GM12878 (cell line): ENCODE measurements at regions not wholly inside any gene's neighbourhood (a gene's known extent, or its start where the extent isn't known, plus 50 kb on each side); places are given as distances from the start of the nearest gene placed in this dataset.

ENCODE experiments used
- CREM ChIP-seq: IDR thresholded peaks from 2 replicates; pipeline ENCODE4 v1.6.1; 2014; ENCODE audit warnings: antibody characterized with exemption, low read depth
- EZH2 ChIP-seq: IDR thresholded peaks from 2 replicates; pipeline ENCODE4 v1.6.1; 2012; ENCODE audit warnings: low read depth, mild to moderate bottlenecking, control low read depth, inconsistent platforms, low read length, borderline replicate concordance; ENCODE audit not compliant: control insufficient read depth
- NBN ChIP-seq: fragments of 450-650 bp; IDR thresholded peaks from 2 replicates; pipeline ENCODE4 v1.6.1; 2016
- YBX1 ChIP-seq: fragments of 450-650 bp; IDR thresholded peaks from 2 replicates; pipeline ENCODE4 v1.6.1; 2016; ENCODE audit warnings: antibody characterized with exemption
- TF ChIP-seq, protein P1 (sequence below): fragments of 450-650 bp; IDR thresholded peaks from 2 replicates; pipeline ENCODE4 v1.6.1; 2017; ENCODE audit warnings: mild to moderate bottlenecking, moderate library complexity
- TF ChIP-seq, protein P2 (sequence below), 3 experiments: IDR thresholded peaks in 2 of 3; conservative IDR thresholded peaks in 1 of 3; 2 replicates each; pipeline ENCODE4 v1.5.1; 2011; ENCODE audit warnings: low read depth in 3 of 3, low read length in 3 of 3, mild to moderate bottlenecking in 3 of 3, control low read depth in 2 of 3, moderate library complexity in 2 of 3, inconsistent platforms in 1 of 3, mixed read lengths in 1 of 3; ENCODE audit not compliant: control insufficient read depth in 2 of 3, insufficient read depth in 1 of 3; ENCODE audit errors: extremely low read depth in 1 of 3
- TF ChIP-seq, protein P3 (sequence below): fragments of 450-650 bp; IDR thresholded peaks from 2 replicates; pipeline ENCODE4 v1.6.1; 2016; ENCODE audit warnings: mild to moderate bottlenecking
- TF ChIP-seq, protein P4 (sequence below): fragments of 450-650 bp; IDR thresholded peaks from 2 replicates; pipeline ENCODE4 v1.6.1; 2016; ENCODE audit warnings: mild to moderate bottlenecking
- TF ChIP-seq, protein P5 (sequence below): fragments of 450-650 bp; IDR thresholded peaks from 2 replicates; pipeline ENCODE4 v1.6.1; 2017; ENCODE audit warnings: mild to moderate bottlenecking
- TF ChIP-seq, protein P6 (sequence below): IDR thresholded peaks from 2 replicates; pipeline ENCODE4 v1.6.1; 2012; ENCODE audit warnings: low read depth, low read length, improper control_type of control experiment

DNA sequence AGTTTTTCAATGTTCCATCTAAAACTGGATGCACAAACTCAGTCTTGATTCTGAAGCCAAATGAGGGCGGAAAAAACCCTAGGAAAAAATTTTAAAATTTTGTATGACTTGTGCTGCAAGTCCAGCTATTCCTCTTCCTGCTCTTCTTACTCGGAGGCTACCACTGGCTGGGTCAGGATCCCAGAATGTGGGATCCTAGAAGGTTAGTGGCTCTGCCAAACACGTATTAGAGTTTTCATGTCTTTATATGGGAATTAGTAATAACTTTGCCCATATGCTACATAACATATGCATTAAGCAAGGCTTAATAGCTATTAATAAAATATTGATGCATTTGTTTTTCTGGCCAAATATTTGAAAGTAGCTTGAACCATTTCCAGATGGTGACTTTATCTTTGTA lies 458.3 kb downstream of the AGTPBP1 start:
- TF ChIP-seq, protein P1, sequence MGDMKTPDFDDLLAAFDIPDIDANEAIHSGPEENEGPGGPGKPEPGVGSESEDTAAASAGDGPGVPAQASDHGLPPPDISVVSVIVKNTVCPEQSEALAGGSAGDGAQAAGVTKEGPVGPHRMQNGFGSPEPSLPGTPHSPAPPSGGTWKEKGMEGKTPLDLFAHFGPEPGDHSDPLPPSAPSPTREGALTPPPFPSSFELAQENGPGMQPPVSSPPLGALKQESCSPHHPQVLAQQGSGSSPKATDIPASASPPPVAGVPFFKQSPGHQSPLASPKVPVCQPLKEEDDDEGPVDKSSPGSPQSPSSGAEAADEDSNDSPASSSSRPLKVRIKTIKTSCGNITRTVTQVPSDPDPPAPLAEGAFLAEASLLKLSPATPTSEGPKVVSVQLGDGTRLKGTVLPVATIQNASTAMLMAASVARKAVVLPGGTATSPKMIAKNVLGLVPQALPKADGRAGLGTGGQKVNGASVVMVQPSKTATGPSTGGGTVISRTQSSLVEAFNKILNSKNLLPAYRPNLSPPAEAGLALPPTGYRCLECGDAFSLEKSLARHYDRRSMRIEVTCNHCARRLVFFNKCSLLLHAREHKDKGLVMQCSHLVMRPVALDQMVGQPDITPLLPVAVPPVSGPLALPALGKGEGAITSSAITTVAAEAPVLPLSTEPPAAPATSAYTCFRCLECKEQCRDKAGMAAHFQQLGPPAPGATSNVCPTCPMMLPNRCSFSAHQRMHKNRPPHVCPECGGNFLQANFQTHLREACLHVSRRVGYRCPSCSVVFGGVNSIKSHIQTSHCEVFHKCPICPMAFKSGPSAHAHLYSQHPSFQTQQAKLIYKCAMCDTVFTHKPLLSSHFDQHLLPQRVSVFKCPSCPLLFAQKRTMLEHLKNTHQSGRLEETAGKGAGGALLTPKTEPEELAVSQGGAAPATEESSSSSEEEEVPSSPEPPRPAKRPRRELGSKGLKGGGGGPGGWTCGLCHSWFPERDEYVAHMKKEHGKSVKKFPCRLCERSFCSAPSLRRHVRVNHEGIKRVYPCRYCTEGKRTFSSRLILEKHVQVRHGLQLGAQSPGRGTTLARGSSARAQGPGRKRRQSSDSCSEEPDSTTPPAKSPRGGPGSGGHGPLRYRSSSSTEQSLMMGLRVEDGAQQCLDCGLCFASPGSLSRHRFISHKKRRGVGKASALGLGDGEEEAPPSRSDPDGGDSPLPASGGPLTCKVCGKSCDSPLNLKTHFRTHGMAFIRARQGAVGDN = no peak
- TF ChIP-seq, protein P2, sequence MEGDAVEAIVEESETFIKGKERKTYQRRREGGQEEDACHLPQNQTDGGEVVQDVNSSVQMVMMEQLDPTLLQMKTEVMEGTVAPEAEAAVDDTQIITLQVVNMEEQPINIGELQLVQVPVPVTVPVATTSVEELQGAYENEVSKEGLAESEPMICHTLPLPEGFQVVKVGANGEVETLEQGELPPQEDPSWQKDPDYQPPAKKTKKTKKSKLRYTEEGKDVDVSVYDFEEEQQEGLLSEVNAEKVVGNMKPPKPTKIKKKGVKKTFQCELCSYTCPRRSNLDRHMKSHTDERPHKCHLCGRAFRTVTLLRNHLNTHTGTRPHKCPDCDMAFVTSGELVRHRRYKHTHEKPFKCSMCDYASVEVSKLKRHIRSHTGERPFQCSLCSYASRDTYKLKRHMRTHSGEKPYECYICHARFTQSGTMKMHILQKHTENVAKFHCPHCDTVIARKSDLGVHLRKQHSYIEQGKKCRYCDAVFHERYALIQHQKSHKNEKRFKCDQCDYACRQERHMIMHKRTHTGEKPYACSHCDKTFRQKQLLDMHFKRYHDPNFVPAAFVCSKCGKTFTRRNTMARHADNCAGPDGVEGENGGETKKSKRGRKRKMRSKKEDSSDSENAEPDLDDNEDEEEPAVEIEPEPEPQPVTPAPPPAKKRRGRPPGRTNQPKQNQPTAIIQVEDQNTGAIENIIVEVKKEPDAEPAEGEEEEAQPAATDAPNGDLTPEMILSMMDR (IDR thresholded peaks at IDR 0.05 in 2 of 3, conservative IDR thresholded peaks at IDR 0.05 in 1 of 3; ENCODE audit: control insufficient read depth in 2 of 3, extremely low read depth in 1 of 3, insufficient read depth in 1 of 3, low read depth in 3 of 3, low read length in 3 of 3) = no peak
- TF ChIP-seq NBN (no peak), EZH2 (no peak), CREM (no peak), YBX1 (no peak)
- TF ChIP-seq, protein P3, sequence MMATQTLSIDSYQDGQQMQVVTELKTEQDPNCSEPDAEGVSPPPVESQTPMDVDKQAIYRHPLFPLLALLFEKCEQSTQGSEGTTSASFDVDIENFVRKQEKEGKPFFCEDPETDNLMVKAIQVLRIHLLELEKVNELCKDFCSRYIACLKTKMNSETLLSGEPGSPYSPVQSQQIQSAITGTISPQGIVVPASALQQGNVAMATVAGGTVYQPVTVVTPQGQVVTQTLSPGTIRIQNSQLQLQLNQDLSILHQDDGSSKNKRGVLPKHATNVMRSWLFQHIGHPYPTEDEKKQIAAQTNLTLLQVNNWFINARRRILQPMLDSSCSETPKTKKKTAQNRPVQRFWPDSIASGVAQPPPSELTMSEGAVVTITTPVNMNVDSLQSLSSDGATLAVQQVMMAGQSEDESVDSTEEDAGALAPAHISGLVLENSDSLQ = no peak
- TF ChIP-seq, protein P4, sequence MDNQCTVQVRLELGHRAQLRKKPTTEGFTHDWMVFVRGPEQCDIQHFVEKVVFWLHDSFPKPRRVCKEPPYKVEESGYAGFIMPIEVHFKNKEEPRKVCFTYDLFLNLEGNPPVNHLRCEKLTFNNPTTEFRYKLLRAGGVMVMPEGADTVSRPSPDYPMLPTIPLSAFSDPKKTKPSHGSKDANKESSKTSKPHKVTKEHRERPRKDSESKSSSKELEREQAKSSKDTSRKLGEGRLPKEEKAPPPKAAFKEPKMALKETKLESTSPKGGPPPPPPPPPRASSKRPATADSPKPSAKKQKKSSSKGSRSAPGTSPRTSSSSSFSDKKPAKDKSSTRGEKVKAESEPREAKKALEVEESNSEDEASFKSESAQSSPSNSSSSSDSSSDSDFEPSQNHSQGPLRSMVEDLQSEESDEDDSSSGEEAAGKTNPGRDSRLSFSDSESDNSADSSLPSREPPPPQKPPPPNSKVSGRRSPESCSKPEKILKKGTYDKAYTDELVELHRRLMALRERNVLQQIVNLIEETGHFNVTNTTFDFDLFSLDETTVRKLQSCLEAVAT = no peak
- TF ChIP-seq, protein P5, sequence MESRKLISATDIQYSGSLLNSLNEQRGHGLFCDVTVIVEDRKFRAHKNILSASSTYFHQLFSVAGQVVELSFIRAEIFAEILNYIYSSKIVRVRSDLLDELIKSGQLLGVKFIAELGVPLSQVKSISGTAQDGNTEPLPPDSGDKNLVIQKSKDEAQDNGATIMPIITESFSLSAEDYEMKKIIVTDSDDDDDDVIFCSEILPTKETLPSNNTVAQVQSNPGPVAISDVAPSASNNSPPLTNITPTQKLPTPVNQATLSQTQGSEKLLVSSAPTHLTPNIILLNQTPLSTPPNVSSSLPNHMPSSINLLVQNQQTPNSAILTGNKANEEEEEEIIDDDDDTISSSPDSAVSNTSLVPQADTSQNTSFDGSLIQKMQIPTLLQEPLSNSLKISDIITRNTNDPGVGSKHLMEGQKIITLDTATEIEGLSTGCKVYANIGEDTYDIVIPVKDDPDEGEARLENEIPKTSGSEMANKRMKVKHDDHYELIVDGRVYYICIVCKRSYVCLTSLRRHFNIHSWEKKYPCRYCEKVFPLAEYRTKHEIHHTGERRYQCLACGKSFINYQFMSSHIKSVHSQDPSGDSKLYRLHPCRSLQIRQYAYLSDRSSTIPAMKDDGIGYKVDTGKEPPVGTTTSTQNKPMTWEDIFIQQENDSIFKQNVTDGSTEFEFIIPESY = no peak
- TF ChIP-seq, protein P6, sequence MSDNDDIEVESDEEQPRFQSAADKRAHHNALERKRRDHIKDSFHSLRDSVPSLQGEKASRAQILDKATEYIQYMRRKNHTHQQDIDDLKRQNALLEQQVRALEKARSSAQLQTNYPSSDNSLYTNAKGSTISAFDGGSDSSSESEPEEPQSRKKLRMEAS = no peak
